ENCODE measurements at regions not wholly inside any gene's neighbourhood (a gene's known extent, or its start where the extent isn't known, plus 50 kb on each side); places are given as distances from the start of the nearest gene placed in this dataset.

DNA sequence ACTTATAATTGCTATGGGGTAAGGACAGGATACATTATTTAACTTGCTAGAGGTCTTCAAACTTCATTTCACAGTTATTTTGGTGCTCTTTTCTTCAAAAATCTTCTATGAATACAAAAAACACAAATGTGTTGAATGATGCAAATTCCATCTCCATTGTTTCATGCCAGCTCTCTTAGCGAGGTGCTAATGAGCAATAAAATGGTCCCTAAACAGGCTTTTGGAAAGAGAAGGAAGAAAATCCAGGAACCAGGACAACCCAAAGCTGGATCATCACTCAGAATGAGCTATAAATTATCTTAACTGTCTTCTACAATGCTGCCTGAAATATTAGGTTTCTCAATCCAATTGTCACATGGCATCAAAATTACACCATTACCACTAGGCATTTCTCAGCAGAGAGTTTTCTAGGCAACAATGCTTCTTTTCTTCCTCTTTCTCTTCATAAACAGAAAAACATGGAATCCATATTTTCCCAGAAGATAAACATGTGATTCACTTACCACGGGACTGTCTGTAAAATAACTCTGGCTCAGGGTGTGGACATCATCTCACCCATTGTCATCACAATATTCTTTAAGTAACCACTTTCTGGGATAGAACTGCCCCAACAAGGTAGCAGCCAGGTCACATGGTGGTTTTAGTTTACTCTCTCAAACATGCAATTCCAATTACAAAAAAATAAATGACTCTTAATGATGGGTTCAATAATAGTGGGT lies 249.4 kb downstream of the NPR3 start (continued):
- TF ChIP-seq, protein P1, sequence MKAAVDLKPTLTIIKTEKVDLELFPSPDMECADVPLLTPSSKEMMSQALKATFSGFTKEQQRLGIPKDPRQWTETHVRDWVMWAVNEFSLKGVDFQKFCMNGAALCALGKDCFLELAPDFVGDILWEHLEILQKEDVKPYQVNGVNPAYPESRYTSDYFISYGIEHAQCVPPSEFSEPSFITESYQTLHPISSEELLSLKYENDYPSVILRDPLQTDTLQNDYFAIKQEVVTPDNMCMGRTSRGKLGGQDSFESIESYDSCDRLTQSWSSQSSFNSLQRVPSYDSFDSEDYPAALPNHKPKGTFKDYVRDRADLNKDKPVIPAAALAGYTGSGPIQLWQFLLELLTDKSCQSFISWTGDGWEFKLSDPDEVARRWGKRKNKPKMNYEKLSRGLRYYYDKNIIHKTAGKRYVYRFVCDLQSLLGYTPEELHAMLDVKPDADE (IDR thresholded peaks at IDR 0.05), result no peak
- TF ChIP-seq ZNF462 (CRISPR knock-in tag; IDR thresholded peaks at IDR 0.05), result no peak
- no peak for TF ChIP-seq ZNF331 (CRISPR knock-in tag; IDR thresholded peaks at IDR 0.05; ENCODE audit: low read depth)

GRCh38 chr5:32961059-32961415 lies 249.9 kb downstream of the NPR3 start:
- Mint-ChIP-seq H3K4me3 (no peak overlapping the region), H3K27me3 (ENCODE audit: insufficient read depth, low read depth, poor library complexity) (peaks cover 2% of the 10 kb centered on the region), H3K27ac (no peak overlapping the region), H3K9me3 (no peaks in the 10 kb centered on the region; the same call in 2 of the 3 replicates), H3K36me3 (ENCODE audit: low read depth) (0 out of 3 replicates have a peak, but pooled peaks cover 4% of the 10 kb centered on the region), H3K4me1 (peaks cover 9% of the 10 kb centered on the region; the same call in 1 of the 3 replicates)
- no peak overlapping the region for H2AFZ ChIP-seq
- H3K36me3 ChIP-seq (ENCODE audit: insufficient read depth), result no peaks in the 10 kb centered on the region
- no peak overlapping the region for H3K27ac ChIP-seq (ENCODE audit: low read depth)
- DNase-seq (ENCODE audit: low spot score), result no peak
- H3K4me2 ChIP-seq, result no peak overlapping the region
- no peak overlapping the region for H3K4me3 ChIP-seq
- ATAC-seq, result no peak
- H3K9me2 ChIP-seq (ENCODE audit: insufficient read depth), result peaks cover 21% of the 10 kb centered on the region
- H4K20me1 ChIP-seq (replicated peaks; ENCODE audit: insufficient read depth), result no peaks in the 10 kb centered on the region
- TF ChIP-seq, protein P1 (IDR thresholded peaks at IDR 0.05), result no peak
- H3K27me3 ChIP-seq (ENCODE audit: insufficient read depth), result no peaks in the 10 kb centered on the region
- no peaks in the 10 kb centered on the region for H3F3A ChIP-seq (replicated peaks; ENCODE audit: low read depth)
- no peaks in the 10 kb centered on the region for H3K4me1 ChIP-seq (ENCODE audit: insufficient read depth)
- no peaks in the 10 kb centered on the region for H3K79me2 ChIP-seq (replicated peaks; ENCODE audit: insufficient read depth)

Measured in GM23338 (cell line).